ENCODE measurements at regions not wholly inside any gene's neighbourhood (a gene's known extent, or its start where the extent isn't known, plus 50 kb on each side); places are given as distances from the start of the nearest gene placed in this dataset.

DNA sequence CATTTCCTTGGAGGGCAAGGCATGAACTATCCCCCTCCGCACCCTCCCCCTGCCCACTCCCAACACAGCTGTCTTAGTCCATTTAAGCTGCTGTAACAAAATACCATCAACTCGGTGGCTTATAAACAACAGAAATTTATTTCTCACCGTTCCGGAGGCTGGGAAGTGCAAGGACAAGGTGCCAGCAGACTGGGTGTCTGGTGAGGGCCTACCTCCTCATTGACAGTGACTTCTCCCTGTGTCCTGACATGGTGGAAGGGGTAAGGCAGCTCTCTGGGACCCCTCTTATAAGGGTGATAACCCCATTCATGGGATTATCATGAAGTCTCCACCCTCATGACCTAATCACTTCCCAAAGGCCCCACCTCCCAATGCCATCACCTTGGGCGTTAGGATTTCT, 114.3 kb upstream of the MAFB start:
- H3K4me3 Mint-ChIP-seq = no peak overlapping the region
- H3K4me1 Mint-ChIP-seq = peaks cover 3% of the 10 kb centered on the region
- no peak for DNase-seq
- no peak for ATAC-seq
- no peaks in the 10 kb centered on the region for H3K9me3 ChIP-seq (ENCODE audit: control insufficient read depth, low read length, poor library complexity, severe bottlenecking)
- H3K27me3 Mint-ChIP-seq = peaks cover 33% of the 10 kb centered on the region
- no peak overlapping the region for H3K27ac Mint-ChIP-seq
- no peaks in the 10 kb centered on the region for H3K36me3 Mint-ChIP-seq (ENCODE audit: low read depth)

DNA sequence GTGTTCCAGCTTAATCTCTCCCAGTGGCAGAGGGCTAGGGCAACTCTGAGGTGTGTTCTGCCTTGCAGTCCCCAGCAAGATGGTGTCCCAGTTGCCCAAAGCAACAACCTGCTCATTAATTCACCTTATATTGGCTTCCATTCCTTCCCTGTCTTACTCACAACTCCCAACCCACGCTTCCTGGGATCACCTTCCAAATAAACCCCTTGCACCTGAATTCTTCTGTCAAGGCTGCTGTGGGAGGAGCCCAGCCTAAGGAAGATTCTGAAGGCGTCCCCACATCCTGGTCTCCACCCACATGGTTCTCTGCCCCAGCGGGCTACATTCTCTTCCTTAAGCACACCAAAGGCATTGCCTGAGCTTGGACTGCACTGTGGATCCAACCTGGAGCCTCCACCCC, 116.6 kb upstream of the MAFB start:
- ATAC-seq (no peak), DNase-seq (no peak)
- H3K36me3 Mint-ChIP-seq (ENCODE audit: low read depth) = no peaks in the 10 kb centered on the region
- no peaks in the 10 kb centered on the region for H3K9me3 ChIP-seq (ENCODE audit: control insufficient read depth, low read length, poor library complexity, severe bottlenecking)
- no peak overlapping the region for H3K4me3 Mint-ChIP-seq
- H3K27ac Mint-ChIP-seq = no peak overlapping the region
- peaks cover 3% of the 10 kb centered on the region for H3K4me1 Mint-ChIP-seq
- H3K27me3 Mint-ChIP-seq = peaks cover 36% of the 10 kb centered on the region

- DNase-seq (no peak), ATAC-seq (no peak)
- Mint-ChIP-seq H3K4me3 (no peak overlapping the region), H3K36me3 (ENCODE audit: low read depth) (no peaks in the 10 kb centered on the region), H3K4me1 (peaks cover 3% of the 10 kb centered on the region), H3K27me3 (peaks cover 31% of the 10 kb centered on the region), H3K27ac (no peak overlapping the region)
- H3K9me3 ChIP-seq (ENCODE audit: control insufficient read depth, low read length, poor library complexity, severe bottlenecking) = no peaks in the 10 kb centered on the region
These were observed 118.1 kb upstream of the MAFB start for GRCh38 chr20:40806929-40807820.

- H3K36me3 Mint-ChIP-seq (ENCODE audit: low read depth) = no peaks in the 10 kb centered on the region
- ATAC-seq (no peak), DNase-seq (no peak)
- peaks cover 27% of the 10 kb centered on the region for H3K27me3 Mint-ChIP-seq
- H3K9me3 ChIP-seq (ENCODE audit: control insufficient read depth, low read length, poor library complexity, severe bottlenecking) = no peaks in the 10 kb centered on the region
- no peak overlapping the region for H3K27ac Mint-ChIP-seq
- H3K4me1 Mint-ChIP-seq = peaks cover 3% of the 10 kb centered on the region
- H3K4me3 Mint-ChIP-seq = no peak overlapping the region
These were observed 118.8 kb upstream of the MAFB start for GRCh38 chr20:40807821-40808170.

- no peaks in the 10 kb centered on the region for H3K36me3 Mint-ChIP-seq (ENCODE audit: low read depth)
- H3K27ac Mint-ChIP-seq = no peak overlapping the region
- ATAC-seq (no peak), DNase-seq (no peak)
- peaks cover 26% of the 10 kb centered on the region for H3K27me3 Mint-ChIP-seq
- peaks cover 6% of the 10 kb centered on the region for H3K4me1 Mint-ChIP-seq
- H3K9me3 ChIP-seq (ENCODE audit: control insufficient read depth, low read length, poor library complexity, severe bottlenecking) = no peaks in the 10 kb centered on the region
- H3K4me3 Mint-ChIP-seq = no peak overlapping the region
These were observed 119.9 kb upstream of the MAFB start for GRCh38 chr20:40808936-40809335.

DNA sequence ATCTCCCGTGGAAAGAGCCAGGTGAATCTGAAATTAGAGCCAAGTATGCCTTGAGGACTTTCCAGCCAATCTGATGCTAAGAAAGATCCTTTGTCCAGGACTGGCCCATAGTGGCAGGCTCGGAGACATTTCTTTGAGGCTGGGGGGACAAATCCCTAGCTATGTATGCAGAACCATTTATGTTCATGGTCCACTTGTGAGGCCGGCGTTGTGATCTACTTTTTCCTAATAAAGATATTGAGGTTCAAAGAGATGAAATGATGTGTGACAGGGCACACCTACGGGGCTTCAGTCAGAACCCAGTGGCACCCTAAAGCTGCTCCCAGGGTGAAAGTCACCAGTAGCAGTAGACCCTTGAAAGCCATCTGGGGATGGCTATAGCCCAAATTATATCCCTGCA, 120.3 kb upstream of the MAFB start:
- no peaks in the 10 kb centered on the region for H3K36me3 Mint-ChIP-seq (ENCODE audit: low read depth)
- no peak overlapping the region for H3K27ac Mint-ChIP-seq
- H3K4me1 Mint-ChIP-seq = peaks cover 7% of the 10 kb centered on the region
- DNase-seq (no peak), ATAC-seq (no peak)
- no peaks in the 10 kb centered on the region for H3K9me3 ChIP-seq (ENCODE audit: control insufficient read depth, low read length, poor library complexity, severe bottlenecking)
- H3K27me3 Mint-ChIP-seq = peaks cover 26% of the 10 kb centered on the region
- no peak overlapping the region for H3K4me3 Mint-ChIP-seq

GRCh38 chr20:40810332-40811000, 121.4 kb upstream of the MAFB start:
- ATAC-seq (no peak), DNase-seq (no peak)
- H3K4me3 Mint-ChIP-seq = no peak overlapping the region
- no peaks in the 10 kb centered on the region for H3K36me3 Mint-ChIP-seq (ENCODE audit: low read depth)
- H3K27me3 Mint-ChIP-seq = peaks cover 22% of the 10 kb centered on the region
- no peaks in the 10 kb centered on the region for H3K9me3 ChIP-seq (ENCODE audit: control insufficient read depth, low read length, poor library complexity, severe bottlenecking)
- peaks cover 4% of the 10 kb centered on the region for H3K4me1 Mint-ChIP-seq
- no peak overlapping the region for H3K27ac Mint-ChIP-seq

DNA sequence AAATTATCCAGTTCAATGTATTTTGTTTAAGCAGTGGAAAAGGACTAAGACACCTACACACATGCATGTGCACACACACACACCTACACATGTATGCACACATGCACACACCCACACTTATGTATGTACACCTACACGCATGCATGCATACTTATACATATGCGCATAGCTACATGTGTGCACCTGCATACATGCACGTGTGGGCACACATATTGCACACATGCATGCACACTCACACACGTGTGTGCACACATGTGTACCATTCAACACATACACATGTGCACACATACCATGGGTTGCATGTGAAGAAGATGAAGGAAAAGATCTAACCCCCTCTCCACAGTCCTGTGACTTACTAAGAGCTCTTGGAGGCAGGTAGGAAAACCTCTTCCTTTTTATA, 122.0 kb upstream of the MAFB start:
- Mint-ChIP-seq H3K27me3 (peaks cover 17% of the 10 kb centered on the region), H3K36me3 (ENCODE audit: low read depth) (no peaks in the 10 kb centered on the region), H3K4me3 (no peak overlapping the region), H3K4me1 (peaks cover 4% of the 10 kb centered on the region), H3K27ac (no peak overlapping the region)
- ATAC-seq = no peak
- no peak for DNase-seq
- no peaks in the 10 kb centered on the region for H3K9me3 ChIP-seq (ENCODE audit: control insufficient read depth, low read length, poor library complexity, severe bottlenecking)

DNA sequence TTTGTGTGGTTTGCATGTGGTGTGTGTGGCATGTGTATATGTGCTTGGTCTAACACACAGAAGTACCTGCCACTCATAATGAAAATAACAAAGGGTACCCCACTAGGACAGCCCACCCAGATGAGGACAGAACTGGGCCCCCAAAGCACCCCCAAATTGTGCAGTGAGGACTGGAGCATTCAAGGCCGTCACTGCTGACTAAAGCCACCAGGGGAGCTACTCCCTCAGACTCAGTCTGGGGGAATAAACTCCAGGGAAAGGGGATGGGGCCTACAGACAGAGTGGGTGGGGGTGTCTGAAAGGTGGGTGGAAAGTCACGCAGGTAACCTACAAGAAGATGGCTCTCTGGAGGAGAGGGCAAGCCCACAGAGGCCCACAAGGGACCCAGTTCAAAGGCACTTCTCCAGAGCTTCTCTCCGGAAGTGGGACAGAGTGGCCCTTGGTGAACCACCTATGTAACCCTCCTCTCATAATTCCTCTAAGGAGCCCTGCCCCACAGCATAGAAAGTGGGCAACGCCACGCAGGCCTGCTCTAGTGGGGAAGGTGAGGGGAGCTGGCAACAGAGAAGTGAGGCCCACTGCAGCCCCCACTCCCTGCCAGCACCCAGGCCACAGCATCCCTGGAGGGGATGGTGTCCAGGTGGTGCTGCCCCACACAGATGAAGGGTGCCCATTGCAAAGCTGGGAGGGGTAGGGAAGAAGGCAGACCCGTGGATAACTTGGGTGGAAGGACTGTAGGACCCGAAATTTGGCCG, 122.8 kb upstream of the MAFB start:
- H3K27me3 Mint-ChIP-seq = peaks cover 13% of the 10 kb centered on the region
- DNase-seq (no peak), ATAC-seq (no peak)

GRCh38 chr20:40812415-40812925, 123.4 kb upstream of the MAFB start:
- no peak overlapping the region for H3K4me3 Mint-ChIP-seq
- H3K9me3 ChIP-seq (ENCODE audit: control insufficient read depth, low read length, poor library complexity, severe bottlenecking) = no peaks in the 10 kb centered on the region
- peaks cover 13% of the 10 kb centered on the region for H3K27me3 Mint-ChIP-seq
- H3K36me3 Mint-ChIP-seq (ENCODE audit: low read depth) = no peaks in the 10 kb centered on the region
- no peak for DNase-seq
- no peak for ATAC-seq
- H3K4me1 Mint-ChIP-seq = peaks cover 4% of the 10 kb centered on the region
- no peak overlapping the region for H3K27ac Mint-ChIP-seq

More for the DNA sequence above, 122.8 kb upstream of the MAFB start:
- no peak overlapping the region for H3K27ac Mint-ChIP-seq
- H3K4me1 Mint-ChIP-seq = peaks cover 4% of the 10 kb centered on the region
- no peak overlapping the region for H3K4me3 Mint-ChIP-seq
- no peaks in the 10 kb centered on the region for H3K9me3 ChIP-seq (ENCODE audit: control insufficient read depth, low read length, poor library complexity, severe bottlenecking)
- no peaks in the 10 kb centered on the region for H3K36me3 Mint-ChIP-seq (ENCODE audit: low read depth)

GRCh38 chr20:40813029-40813431, 124.0 kb upstream of the MAFB start:
- H3K9me3 ChIP-seq (ENCODE audit: control insufficient read depth, low read length, poor library complexity, severe bottlenecking) = no peaks in the 10 kb centered on the region
- ATAC-seq = no peak
- no peak overlapping the region for H3K27ac Mint-ChIP-seq
- DNase-seq = no peak
- H3K4me1 Mint-ChIP-seq = peaks cover 4% of the 10 kb centered on the region
- H3K27me3 Mint-ChIP-seq = peaks cover 12% of the 10 kb centered on the region
- H3K36me3 Mint-ChIP-seq (ENCODE audit: low read depth) = peaks cover 2% of the 10 kb centered on the region
- no peak overlapping the region for H3K4me3 Mint-ChIP-seq

GRCh38 chr20:40813708-40814630, 124.9 kb upstream of the MAFB start:
- ATAC-seq (no peak), DNase-seq (no peak)
- Mint-ChIP-seq H3K4me3 (no peak overlapping the region), H3K27me3 (peaks cover 9% of the 10 kb centered on the region), H3K36me3 (ENCODE audit: low read depth) (peaks cover 2% of the 10 kb centered on the region), H3K27ac (no peak overlapping the region), H3K4me1 (peaks cover 4% of the 10 kb centered on the region)
- H3K9me3 ChIP-seq (ENCODE audit: control insufficient read depth, low read length, poor library complexity, severe bottlenecking) = no peaks in the 10 kb centered on the region

Data from T-helper 17 cell (primary cell).